HUDEP-2 (cell line): ENCODE measurements at regions not wholly inside any gene's neighbourhood (a gene's known extent, or its start where the extent isn't known, plus 50 kb on each side); places are given as distances from the start of the nearest gene placed in this dataset.

ENCODE experiments used
- DNase-seq, 76 experiments: peaks; one replicate each; lab custom pipeline; 2025; ENCODE audit not compliant: unreplicated experiment in 76 of 76; lab: John Stamatoyannopoulos, UW

GRCh38 chr21:28828021-28828420 is 164.7 kb downstream of the LTN1 start:
- DNase-seq: no peak

- DNase-seq: no peak
These were observed 165.3 kb downstream of the LTN1 start for GRCh38 chr21:28827422-28827821.

GRCh38 chr21:28826569-28826968 is 166.1 kb downstream of the LTN1 start:
- DNase-seq: no peak

- DNase-seq: no peak
These were observed 166.7 kb downstream of the LTN1 start for GRCh38 chr21:28826021-28826420.

- DNase-seq: no peak
These were observed 169.2 kb downstream of the LTN1 start for GRCh38 chr21:28823429-28823828.

GRCh38 chr21:28822486-28823335 is 170.0 kb downstream of the LTN1 start:
- DNase-seq: no peak

GRCh38 chr21:28822123-28822399 is 170.6 kb downstream of the LTN1 start:
- DNase-seq: no peak

GRCh38 chr21:28821276-28822122 is 171.2 kb downstream of the LTN1 start:
- no peak for DNase-seq

GRCh38 chr21:28818663-28819278 is 173.9 kb downstream of the LTN1 start:
- no peak for DNase-seq

- peak in 5 of 76 experiments; percentile 23 to 30 (median 26) for DNase-seq
These were observed 174.8 kb downstream of the LTN1 start for GRCh38 chr21:28817871-28818270.

- DNase-seq: no peak
These were observed 180.8 kb downstream of the LTN1 start for GRCh38 chr21:28811860-28812259.

- no peak for DNase-seq
These were observed 181.7 kb downstream of the LTN1 start for GRCh38 chr21:28810826-28811524.

GRCh38 chr21:28805885-28806284 is 186.8 kb downstream of the LTN1 start:
- DNase-seq: no peak

- DNase-seq: no peak
These were observed 188.5 kb downstream of the LTN1 start for GRCh38 chr21:28804089-28804670.

- no peak for DNase-seq
These were observed 190.8 kb downstream of the LTN1 start for GRCh38 chr21:28801906-28802305.

- no peak for DNase-seq
These were observed 192.8 kb downstream of the LTN1 start for GRCh38 chr21:28799926-28800325.

GRCh38 chr21:28798798-28799197 is 193.9 kb downstream of the LTN1 start:
- no peak for DNase-seq

GRCh38 chr21:28795251-28795650 is 197.4 kb downstream of the LTN1 start:
- no peak for DNase-seq

- DNase-seq: no peak
These were observed 198.3 kb downstream of the LTN1 start for GRCh38 chr21:28794371-28794851.

GRCh38 chr21:28793043-28793442 is 199.6 kb downstream of the LTN1 start:
- DNase-seq: peak in 5 of 76 experiments; percentile 10 to 22 (median 13)
